ENCODE measurements at regions not wholly inside any gene's neighbourhood (a gene's known extent, or its start where the extent isn't known, plus 50 kb on each side); places are given as distances from the start of the nearest gene placed in this dataset.

GRCh38 chr6:27668442-27669294 lies 195.8 kb upstream of the ZNF184 start (continued):
- no peak for TF ChIP-seq ZNF230 (CRISPR knock-in tag; IDR thresholded peaks at IDR 0.05)
- TF ChIP-seq, protein P1, sequence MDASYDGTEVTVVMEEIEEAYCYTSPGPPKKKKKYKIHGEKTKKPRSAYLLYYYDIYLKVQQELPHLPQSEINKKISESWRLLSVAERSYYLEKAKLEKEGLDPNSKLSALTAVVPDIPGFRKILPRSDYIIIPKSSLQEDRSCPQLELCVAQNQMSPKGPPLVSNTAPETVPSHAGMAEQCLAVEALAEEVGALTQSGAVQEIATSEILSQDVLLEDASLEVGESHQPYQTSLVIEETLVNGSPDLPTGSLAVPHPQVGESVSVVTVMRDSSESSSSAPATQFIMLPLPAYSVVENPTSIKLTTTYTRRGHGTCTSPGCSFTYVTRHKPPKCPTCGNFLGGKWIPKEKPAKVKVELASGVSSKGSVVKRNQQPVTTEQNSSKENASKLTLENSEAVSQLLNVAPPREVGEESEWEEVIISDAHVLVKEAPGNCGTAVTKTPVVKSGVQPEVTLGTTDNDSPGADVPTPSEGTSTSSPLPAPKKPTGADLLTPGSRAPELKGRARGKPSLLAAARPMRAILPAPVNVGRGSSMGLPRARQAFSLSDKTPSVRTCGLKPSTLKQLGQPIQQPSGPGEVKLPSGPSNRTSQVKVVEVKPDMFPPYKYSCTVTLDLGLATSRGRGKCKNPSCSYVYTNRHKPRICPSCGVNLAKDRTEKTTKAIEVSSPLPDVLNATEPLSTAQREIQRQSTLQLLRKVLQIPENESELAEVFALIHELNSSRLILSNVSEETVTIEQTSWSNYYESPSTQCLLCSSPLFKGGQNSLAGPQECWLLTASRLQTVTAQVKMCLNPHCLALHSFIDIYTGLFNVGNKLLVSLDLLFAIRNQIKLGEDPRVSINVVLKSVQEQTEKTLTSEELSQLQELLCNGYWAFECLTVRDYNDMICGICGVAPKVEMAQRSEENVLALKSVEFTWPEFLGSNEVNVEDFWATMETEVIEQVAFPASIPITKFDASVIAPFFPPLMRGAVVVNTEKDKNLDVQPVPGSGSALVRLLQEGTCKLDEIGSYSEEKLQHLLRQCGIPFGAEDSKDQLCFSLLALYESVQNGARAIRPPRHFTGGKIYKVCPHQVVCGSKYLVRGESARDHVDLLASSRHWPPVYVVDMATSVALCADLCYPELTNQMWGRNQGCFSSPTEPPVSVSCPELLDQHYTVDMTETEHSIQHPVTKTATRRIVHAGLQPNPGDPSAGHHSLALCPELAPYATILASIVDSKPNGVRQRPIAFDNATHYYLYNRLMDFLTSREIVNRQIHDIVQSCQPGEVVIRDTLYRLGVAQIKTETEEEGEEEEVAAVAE (CRISPR knock-in tag; IDR thresholded peaks at IDR 0.05; ENCODE audit: borderline replicate concordance), result peak; percentile 47; the same call in 1 of the 2 replicates
- TF ChIP-seq FOXC1 (CRISPR knock-in tag; IDR thresholded peaks at IDR 0.05; ENCODE audit: borderline replicate concordance), result 0 out of 2 replicates have a peak, but pooled peaks have one; percentile 61
- no peak for TF ChIP-seq CREB1 (IDR thresholded peaks at IDR 0.05)
- TF ChIP-seq CREB1 (CRISPR knock-in tag; IDR thresholded peaks at IDR 0.05), result peak; percentile 70
- peak; percentile 44; the same call in 1 of the 2 replicates for TF ChIP-seq ZNF710 (CRISPR knock-in tag; IDR thresholded peaks at IDR 0.05; ENCODE audit: borderline replicate concordance)
- 0 out of 2 replicates have a peak, but pooled peaks have one; percentile 55 for TF ChIP-seq TARDBP (CRISPR knock-in tag; IDR thresholded peaks at IDR 0.05)
- TF ChIP-seq PRPF4 (IDR thresholded peaks at IDR 0.05; ENCODE audit: low read depth, low read length, poor library complexity, severe bottlenecking), result peak; percentile 98
- TF ChIP-seq TCF7 (IDR thresholded peaks at IDR 0.05; ENCODE audit: low read depth), result no peak
- TF ChIP-seq, protein P2, sequence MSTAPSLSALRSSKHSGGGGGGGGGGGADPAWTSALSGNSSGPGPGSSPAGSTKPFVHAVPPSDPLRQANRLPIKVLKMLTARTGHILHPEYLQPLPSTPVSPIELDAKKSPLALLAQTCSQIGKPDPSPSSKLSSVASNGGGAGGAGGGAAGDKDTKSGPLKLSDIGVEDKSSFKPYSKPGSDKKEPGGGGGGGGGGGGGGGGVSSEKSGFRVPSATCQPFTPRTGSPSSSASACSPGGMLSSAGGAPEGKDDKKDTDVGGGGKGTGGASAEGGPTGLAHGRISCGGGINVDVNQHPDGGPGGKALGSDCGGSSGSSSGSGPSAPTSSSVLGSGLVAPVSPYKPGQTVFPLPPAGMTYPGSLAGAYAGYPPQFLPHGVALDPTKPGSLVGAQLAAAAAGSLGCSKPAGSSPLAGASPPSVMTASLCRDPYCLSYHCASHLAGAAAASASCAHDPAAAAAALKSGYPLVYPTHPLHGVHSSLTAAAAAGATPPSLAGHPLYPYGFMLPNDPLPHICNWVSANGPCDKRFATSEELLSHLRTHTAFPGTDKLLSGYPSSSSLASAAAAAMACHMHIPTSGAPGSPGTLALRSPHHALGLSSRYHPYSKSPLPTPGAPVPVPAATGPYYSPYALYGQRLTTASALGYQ (CRISPR knock-in tag; IDR thresholded peaks at IDR 0.05), result no peak
- TF ChIP-seq YEATS2 (CRISPR knock-in tag; IDR thresholded peaks at IDR 0.05; ENCODE audit: borderline replicate concordance), result no peak
- no peak for TF ChIP-seq HNRNPK (IDR thresholded peaks at IDR 0.05; ENCODE audit: low read depth, low read length, poor library complexity, severe bottlenecking)
- 0 out of 2 replicates have a peak, but pooled peaks have one; percentile 16 for TF ChIP-seq MAX (IDR thresholded peaks at IDR 0.05)
- TF ChIP-seq ZFP62 (CRISPR knock-in tag; IDR thresholded peaks at IDR 0.05), result no peak
- TF ChIP-seq KDM3A (CRISPR knock-in tag; IDR thresholded peaks at IDR 0.05; ENCODE audit: low read depth), result no peak
- no peak for TF ChIP-seq MXI1 (IDR thresholded peaks at IDR 0.05; ENCODE audit: borderline replicate concordance, low read depth, low read length)
- TF ChIP-seq ZNF260 (CRISPR knock-in tag; IDR thresholded peaks at IDR 0.05; ENCODE audit: borderline replicate concordance, low read depth), result no peak
- TF ChIP-seq NR3C1 (CRISPR knock-in tag; IDR thresholded peaks at IDR 0.05), result no peak

Measured in HepG2 (cell line).